Heart right ventricle (tissue), 16 donors: ENCODE measurements at regions not wholly inside any gene's neighbourhood (a gene's known extent, or its start where the extent isn't known, plus 50 kb on each side); places are given as distances from the start of the nearest gene placed in this dataset.
A peak's percentile ranks its signal among the peaks of the same experiment; 100 is the strongest.

Experiments used
- ATAC-seq, 8 donors: fragments of 200-7000 bp; cut with Tn5 transposase; one replicate each; pipeline ENCODE4 v1.9.1; 2020; ENCODE audit warnings: mild to moderate bottlenecking in 8 of 8, moderate library complexity in 8 of 8, moderate number of reproducible peaks in 1 of 8
- DNase-seq, 2 donors: peaks; one replicate each; pipeline ENCODE4 v3.0.0-alpha.2; 2020
- H3K27ac ChIP-seq, 10 donors: fragments of 200-600 bp; sonication (generic) in 2 of 10; one replicate each; pipeline versions ENCODE4 v1.5.0 to v1.8.0; 2020 to 2022; ENCODE audit warnings: mild to moderate bottlenecking in 3 of 10
- H3K27me3 ChIP-seq, 7 donors: fragments of 200-600 bp; one replicate each; pipeline ENCODE4 v1.8.0; 2021 to 2022; ENCODE audit warnings: mild to moderate bottlenecking in 2 of 7
- H3K36me3 ChIP-seq, 9 donors: fragments of 200-600 bp; sonication (generic) in 1 of 9; one replicate each; pipeline versions ENCODE4 v1.5.0 to v1.8.0; 2020 to 2022; ENCODE audit warnings: mild to moderate bottlenecking in 2 of 9
- H3K4me1 ChIP-seq, 9 donors: fragments of 200-600 bp; sonication (generic) in 1 of 9; one replicate each; pipeline versions ENCODE4 v1.5.0 to v1.8.0; 2020 to 2022; ENCODE audit warnings: mild to moderate bottlenecking in 4 of 9
- H3K4me3 ChIP-seq, 10 donors: fragments of 200-600 bp; sonication (generic) in 2 of 10; one replicate each; pipeline versions ENCODE4 v1.5.0 to v1.8.0; 2020 to 2022; ENCODE audit warnings: mild to moderate bottlenecking in 7 of 10, moderate library complexity in 2 of 10
- H3K9me3 ChIP-seq, 11 donors: fragments of 200-600 bp in 10 of 11; sonication (generic) in 2 of 11; one replicate each; pipeline versions ENCODE4 v1.5.0 to v1.8.0; 2013 to 2022; ENCODE audit warnings: mild to moderate bottlenecking in 2 of 11, control low read depth in 1 of 11, moderate library complexity in 1 of 11
- CTCF ChIP-seq, 9 donors: fragments of 200-600 bp; sonication (generic) in 2 of 9; IDR thresholded peaks; one replicate each; pipeline versions ENCODE4 v1.5.0 to v1.8.0; 2021 to 2022; ENCODE audit warnings: antibody characterized with exemption in 9 of 9, mild to moderate bottlenecking in 5 of 9, moderate library complexity in 1 of 9
- WGBS, 2 donors: extraction: QIAGEN DNeasy Blood & Tissue Kit; methylation state at CpG; one replicate each; pipeline ENCODE4 v1.1.7; 2013; ENCODE audit warnings: inconsistent platforms in 1 of 2; 5-methylcytosine and 5-hydroxymethylcytosine counted together
- intact Hi-C, 10 donors: fragments of 100-400 bp; cut with DNase I; formaldehyde crosslinking; loops; one replicate each; pipeline versions ENCODE4 v1.11.1 to v1.14.2; 2022
- donor health status: Arrhythmogenic right ventricular cardiomyopathy.
- donor health status: ischemic (EF 13 %, LVEDD 7.1; RV severe dilation, severe dysfunction).
- donor health status: healthy with polysubstance abuse.
- donor health status: DM: no; HTN: yes; CAD: no.
- donor health status: DM: no; HTN: no; CAD: no.
- donor health status: ischemic (EF 25% LVEDD 6.9; RV normal size, moderate dysfunction).
- donor health status: ischemic (EF 25% LVEDD 5.7; RV mildly dilated, moderate dysfunction).
- donor health status: healthy.
- donor health status: DM: yes; HTN: yes; CAD: no.
- donor health status: Ischemic cardiomyopathy.
- donor health status: ischemic (EF 35%, LVEDD 5.7; RV mildly dilated, moderate dysfunction).
- donor health status: nonischemic (EF 11% LVEDD 7.7; RV severe dilation, severe dysfunction).
- donor health status: DM: yes; HTN: yes; CAD: no.
- donor health status: PGD.
- donor health status: ischemic (EF 29% LVEDD 5.4; RV normal size, mild dysfunction).
- donor health status: nonischemic (EF 23%, LVEDD 6.1; RV moderate dilation, normal function).

- DNase-seq = no peak
- Histone ChIP-seq H3K9me3 (peaks cover 0 to 27% (median 9%) of the 10 kb centered on the region in 11 donors), H3K27me3 (no peaks in the 10 kb centered on the region), H3K4me3 (no peak overlapping the region), H3K4me1 (no peaks in the 10 kb centered on the region), H3K27ac (no peak overlapping the region), H3K36me3 (no peaks in the 10 kb centered on the region)
- no peak for TF ChIP-seq CTCF (IDR thresholded peaks at IDR 0.05)
- ATAC-seq = no peak
- 70 to 79% methylated on average over 1 of the region's 1 CpG for WGBS, 2 donors
- intact Hi-C loops = no loop called here
These were observed 320.9 kb upstream of the ADGRL3 start for GRCh38 chr4:60879135-60879701.

- TF ChIP-seq CTCF (IDR thresholded peaks at IDR 0.05) = no peak
- intact Hi-C loops = no loop called here
- DNase-seq = no peak
- 32 to 38% methylated on average over 7 of the region's 7 CpGs for WGBS, 2 donors
- no peak for ATAC-seq
- Histone ChIP-seq H3K27me3 (no peaks in the 10 kb centered on the region), H3K27ac (peak overlapping the region in 1 of 10 donors; percentile 7), H3K4me1 (no peaks in the 10 kb centered on the region), H3K36me3 (no peaks in the 10 kb centered on the region), H3K4me3 (peak overlapping the region in 6 of 10 donors; percentile 5 to 19 (median 8)), H3K9me3 (peaks cover 0 to 7% (median 5%) of the 10 kb centered on the region in 11 donors)
These were observed 315.5 kb upstream of the ADGRL3 start for GRCh38 chr4:60884587-60884986.

GRCh38 chr4:60885011-60885410, 315.1 kb upstream of the ADGRL3 start:
- TF ChIP-seq CTCF (IDR thresholded peaks at IDR 0.05) = no peak
- Histone ChIP-seq H3K36me3 (no peaks in the 10 kb centered on the region), H3K27me3 (no peaks in the 10 kb centered on the region), H3K4me1 (no peaks in the 10 kb centered on the region), H3K27ac (no peak overlapping the region), H3K9me3 (peaks cover 0 to 10% (median under 1%) of the 10 kb centered on the region in 11 donors), H3K4me3 (peak overlapping the region in 5 of 10 donors; percentile 6 to 19 (median 10))
- WGBS, 2 donors = 45 to 61% methylated on average over 2 of the region's 2 CpGs
- ATAC-seq (no peak), DNase-seq (no peak)
- intact Hi-C loops = no loop called here

- Histone ChIP-seq H3K9me3 (peaks cover 0 to 14% (median 0%) of the 10 kb centered on the region in 11 donors), H3K27me3 (no peaks in the 10 kb centered on the region), H3K36me3 (no peaks in the 10 kb centered on the region), H3K4me1 (no peaks in the 10 kb centered on the region), H3K4me3 (no peak overlapping the region), H3K27ac (no peak overlapping the region)
- intact Hi-C loops = no loop called here
- 83 to 84% methylated on average over 2 of the region's 2 CpGs for WGBS, 2 donors
- DNase-seq (no peak), ATAC-seq (no peak)
- TF ChIP-seq CTCF (IDR thresholded peaks at IDR 0.05) = no peak
These were observed 309.4 kb upstream of the ADGRL3 start for GRCh38 chr4:60890743-60891142.
